Stomach (tissue), 4 donors: ENCODE measurements at regions not wholly inside any gene's neighbourhood (a gene's known extent, or its start where the extent isn't known, plus 50 kb on each side); places are given as distances from the start of the nearest gene placed in this dataset.

ENCODE experiments used
- EP300 ChIP-seq: sonication (generic); formaldehyde crosslinking; IDR thresholded peaks from one replicate; pipeline ENCODE4 v1.6.1; 2017; ENCODE audit warnings: antibody characterized with exemption
- TF ChIP-seq, protein P1 (sequence below), 7 experiments: fragments of 450-650 bp in 4 of 7; fragments of 200-600 bp in 3 of 7; sonication (generic) in 3 of 7; IDR thresholded peaks; one replicate each; pipeline ENCODE4 v1.5.1; 2016 to 2019; ENCODE audit warnings: antibody characterized with exemption in 7 of 7, control low read depth in 2 of 7, mild to moderate bottlenecking in 1 of 7

- TF ChIP-seq, protein P1, sequence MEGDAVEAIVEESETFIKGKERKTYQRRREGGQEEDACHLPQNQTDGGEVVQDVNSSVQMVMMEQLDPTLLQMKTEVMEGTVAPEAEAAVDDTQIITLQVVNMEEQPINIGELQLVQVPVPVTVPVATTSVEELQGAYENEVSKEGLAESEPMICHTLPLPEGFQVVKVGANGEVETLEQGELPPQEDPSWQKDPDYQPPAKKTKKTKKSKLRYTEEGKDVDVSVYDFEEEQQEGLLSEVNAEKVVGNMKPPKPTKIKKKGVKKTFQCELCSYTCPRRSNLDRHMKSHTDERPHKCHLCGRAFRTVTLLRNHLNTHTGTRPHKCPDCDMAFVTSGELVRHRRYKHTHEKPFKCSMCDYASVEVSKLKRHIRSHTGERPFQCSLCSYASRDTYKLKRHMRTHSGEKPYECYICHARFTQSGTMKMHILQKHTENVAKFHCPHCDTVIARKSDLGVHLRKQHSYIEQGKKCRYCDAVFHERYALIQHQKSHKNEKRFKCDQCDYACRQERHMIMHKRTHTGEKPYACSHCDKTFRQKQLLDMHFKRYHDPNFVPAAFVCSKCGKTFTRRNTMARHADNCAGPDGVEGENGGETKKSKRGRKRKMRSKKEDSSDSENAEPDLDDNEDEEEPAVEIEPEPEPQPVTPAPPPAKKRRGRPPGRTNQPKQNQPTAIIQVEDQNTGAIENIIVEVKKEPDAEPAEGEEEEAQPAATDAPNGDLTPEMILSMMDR (IDR thresholded peaks at IDR 0.05): no peak
- TF ChIP-seq EP300: no peak
Measured at GRCh38 chr2:128742467-128742866, 423.8 kb upstream of the HS6ST1 start.
